OCI-LY7 (cell line): ENCODE measurements at regions not wholly inside any gene's neighbourhood (a gene's known extent, or its start where the extent isn't known, plus 50 kb on each side); places are given as distances from the start of the nearest gene placed in this dataset.

Experiments used
- CTCF ChIP-seq: fragments of 200-600 bp; sonication (generic); conservative IDR thresholded peaks from 2 replicates; pipeline ENCODE4 v1.5.1; 2014; ENCODE audit warnings: mild to moderate bottlenecking, antibody characterized with exemption, low read length, moderate library complexity, mixed read lengths
- EZH2phosphoT487 ChIP-seq: fragments of 200-600 bp; sonication (generic); IDR thresholded peaks from 2 replicates; pipeline ENCODE4 v1.6.1; 2018; ENCODE audit warnings: low read depth, borderline replicate concordance, mild to moderate bottlenecking, mixed run types, antibody characterized with exemption, low read length, moderate library complexity, mixed read lengths

GRCh38 chr4:85177679-85178078 is 211.2 kb upstream of the WDFY3 start:
- TF ChIP-seq CTCF, result no peak
- no peak for TF ChIP-seq EZH2phosphoT487
